ENCODE measurements at regions not wholly inside any gene's neighbourhood (a gene's known extent, or its start where the extent isn't known, plus 50 kb on each side); places are given as distances from the start of the nearest gene placed in this dataset.
A peak's percentile ranks its signal among the peaks of the same experiment; 100 is the strongest.

DNA sequence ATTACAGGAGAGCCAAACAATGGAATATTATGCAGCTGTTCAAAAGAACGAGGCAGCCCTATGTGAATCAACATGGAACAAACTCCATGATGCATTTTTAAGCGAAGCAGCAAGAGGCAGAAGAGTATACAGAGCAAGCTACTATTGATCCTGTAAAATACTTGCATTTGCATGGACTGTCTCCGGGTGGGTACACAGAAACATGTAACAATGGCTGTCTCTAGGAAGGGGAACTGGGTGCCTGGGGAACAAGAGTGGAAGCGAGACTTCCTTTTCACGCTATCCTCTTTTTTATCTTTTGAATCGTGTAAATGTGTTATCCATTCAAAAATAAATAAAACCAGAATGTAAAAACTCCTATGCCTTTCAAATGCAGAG, 93.3 kb upstream of the SIRPA start:
- Histone ChIP-seq H3K36me3 (ENCODE audit: control insufficient read depth in 2 of 2, extremely low read depth in 1 of 2, insufficient read depth in 2 of 2, low read length in 2 of 2) (no peaks in the 10 kb centered on the region), H2AFZ (ENCODE audit: control insufficient read depth, low read length) (no peak overlapping the region)

DNA sequence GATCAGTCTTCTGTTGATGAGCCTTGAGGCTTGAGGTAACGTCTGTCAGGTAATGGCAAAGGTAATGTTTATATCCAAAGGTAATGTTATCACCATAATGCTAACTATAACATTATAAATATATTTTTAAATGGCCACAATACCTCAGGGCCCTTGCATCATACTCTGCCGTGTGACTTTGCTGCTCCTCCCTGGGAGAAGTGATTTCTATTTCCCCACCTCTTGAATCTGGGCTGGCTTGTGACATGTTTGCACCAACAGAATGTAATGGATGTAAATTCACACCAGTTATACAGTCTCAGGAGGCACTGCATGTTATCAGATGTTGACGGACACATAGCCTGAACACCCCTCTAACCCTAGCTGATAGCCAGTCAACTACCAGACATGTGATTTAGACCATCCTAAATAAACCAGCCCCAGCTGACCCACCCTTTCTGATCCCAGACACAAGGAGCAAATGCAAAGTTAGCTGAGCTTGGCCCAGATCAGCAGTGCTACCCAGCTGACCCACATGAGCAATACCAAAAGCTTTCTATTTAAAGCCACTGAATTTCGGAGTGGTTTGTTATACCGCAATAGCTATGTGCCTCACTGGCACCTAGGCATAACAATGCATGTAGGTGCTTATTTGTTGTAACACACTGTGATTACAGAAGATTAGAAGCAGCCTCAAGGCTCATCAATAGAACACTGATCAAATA, 93.8 kb upstream of the SIRPA start:
- TF ChIP-seq EZH2 (IDR thresholded peaks at IDR 0.05; ENCODE audit: low read length) = no peak
- Histone ChIP-seq H3K9me3 (ENCODE audit: control insufficient read depth, low read depth, low read length) (no peaks in the 10 kb centered on the region), H3K4me2 (ENCODE audit: control insufficient read depth, extremely low read depth, insufficient read depth, low read depth, low read length) (no peak overlapping the region), H3K9ac (ENCODE audit: control insufficient read depth, extremely low read depth, insufficient read depth, low read length) (no peak overlapping the region), H3K79me2 (ENCODE audit: control insufficient read depth, insufficient read depth, low read length) (no peaks in the 10 kb centered on the region), H3K27ac (ENCODE audit: control insufficient read depth, insufficient read depth, low read length) (no peak overlapping the region), H2AFZ (ENCODE audit: control insufficient read depth, low read length) (no peak overlapping the region), H3K4me1 (ENCODE audit: control insufficient read depth, extremely low read depth, insufficient read depth, low read length) (peaks cover 41% of the 10 kb centered on the region), H3K36me3 (ENCODE audit: control insufficient read depth in 2 of 2, extremely low read depth in 1 of 2, insufficient read depth in 2 of 2, low read length in 2 of 2) (no peaks in the 10 kb centered on the region), H4K20me1 (ENCODE audit: control insufficient read depth, extremely low read depth, insufficient read depth, low read length) (no peaks in the 10 kb centered on the region), H3K4me3 (ENCODE audit: control insufficient read depth in 2 of 3, extremely low read depth in 1 of 3, insufficient read depth in 2 of 3, low read depth in 1 of 3, low read length in 3 of 3) (no peak overlapping the region), H3K27me3 (ENCODE audit: control insufficient read depth, extremely low read depth, insufficient read depth, low read length) (no peaks in the 10 kb centered on the region), H3K9me1 (ENCODE audit: control insufficient read depth, extremely low read depth, insufficient read depth, low read length) (peaks cover 3% of the 10 kb centered on the region)
- dilution Hi-C loops (cut with MboI; ENCODE audit: extremely low pct_ligation_motif_present, low sequenced_read_pairs) = no loop called here
- no peak for DNase-seq (ENCODE audit: low read depth, low spot score)
- peak; percentile 26 for FAIRE-seq

More for the DNA sequence above, 93.3 kb upstream of the SIRPA start:
- FAIRE-seq (no peak), DNase-seq (ENCODE audit: low read depth, low spot score) (no peak)
- Histone ChIP-seq H3K9ac (ENCODE audit: control insufficient read depth, extremely low read depth, insufficient read depth, low read length) (peak overlapping the region; percentile 73), H3K4me3 (ENCODE audit: control insufficient read depth in 2 of 3, extremely low read depth in 1 of 3, insufficient read depth in 2 of 3, low read depth in 1 of 3, low read length in 3 of 3) (peak overlapping the region in 2 of 3 experiments; percentile 52 to 72), H3K27me3 (ENCODE audit: control insufficient read depth, extremely low read depth, insufficient read depth, low read length) (no peaks in the 10 kb centered on the region), H3K9me3 (ENCODE audit: control insufficient read depth, low read depth, low read length) (no peaks in the 10 kb centered on the region), H4K20me1 (ENCODE audit: control insufficient read depth, extremely low read depth, insufficient read depth, low read length) (no peaks in the 10 kb centered on the region), H3K27ac (ENCODE audit: control insufficient read depth, insufficient read depth, low read length) (no peak overlapping the region), H3K4me2 (ENCODE audit: control insufficient read depth, extremely low read depth, insufficient read depth, low read depth, low read length) (peak overlapping the region; percentile 94), H3K4me1 (ENCODE audit: control insufficient read depth, extremely low read depth, insufficient read depth, low read length) (peaks cover 46% of the 10 kb centered on the region), H3K79me2 (ENCODE audit: control insufficient read depth, insufficient read depth, low read length) (no peaks in the 10 kb centered on the region), H3K9me1 (ENCODE audit: control insufficient read depth, extremely low read depth, insufficient read depth, low read length) (peaks cover 3% of the 10 kb centered on the region)
- no peak for TF ChIP-seq EZH2 (IDR thresholded peaks at IDR 0.05; ENCODE audit: low read length)
- TF ChIP-seq, protein P1, sequence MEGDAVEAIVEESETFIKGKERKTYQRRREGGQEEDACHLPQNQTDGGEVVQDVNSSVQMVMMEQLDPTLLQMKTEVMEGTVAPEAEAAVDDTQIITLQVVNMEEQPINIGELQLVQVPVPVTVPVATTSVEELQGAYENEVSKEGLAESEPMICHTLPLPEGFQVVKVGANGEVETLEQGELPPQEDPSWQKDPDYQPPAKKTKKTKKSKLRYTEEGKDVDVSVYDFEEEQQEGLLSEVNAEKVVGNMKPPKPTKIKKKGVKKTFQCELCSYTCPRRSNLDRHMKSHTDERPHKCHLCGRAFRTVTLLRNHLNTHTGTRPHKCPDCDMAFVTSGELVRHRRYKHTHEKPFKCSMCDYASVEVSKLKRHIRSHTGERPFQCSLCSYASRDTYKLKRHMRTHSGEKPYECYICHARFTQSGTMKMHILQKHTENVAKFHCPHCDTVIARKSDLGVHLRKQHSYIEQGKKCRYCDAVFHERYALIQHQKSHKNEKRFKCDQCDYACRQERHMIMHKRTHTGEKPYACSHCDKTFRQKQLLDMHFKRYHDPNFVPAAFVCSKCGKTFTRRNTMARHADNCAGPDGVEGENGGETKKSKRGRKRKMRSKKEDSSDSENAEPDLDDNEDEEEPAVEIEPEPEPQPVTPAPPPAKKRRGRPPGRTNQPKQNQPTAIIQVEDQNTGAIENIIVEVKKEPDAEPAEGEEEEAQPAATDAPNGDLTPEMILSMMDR (optimal IDR thresholded peaks at IDR 0.05 in 1 of 3, IDR thresholded peaks at IDR 0.05 in 1 of 3, conservative IDR thresholded peaks at IDR 0.05 in 1 of 3; ENCODE audit: extremely low read depth in 1 of 3, insufficient read depth in 2 of 3, low read length in 3 of 3) = no peak
- dilution Hi-C loops (cut with MboI; ENCODE audit: extremely low pct_ligation_motif_present, low sequenced_read_pairs) = no loop called here

DNA sequence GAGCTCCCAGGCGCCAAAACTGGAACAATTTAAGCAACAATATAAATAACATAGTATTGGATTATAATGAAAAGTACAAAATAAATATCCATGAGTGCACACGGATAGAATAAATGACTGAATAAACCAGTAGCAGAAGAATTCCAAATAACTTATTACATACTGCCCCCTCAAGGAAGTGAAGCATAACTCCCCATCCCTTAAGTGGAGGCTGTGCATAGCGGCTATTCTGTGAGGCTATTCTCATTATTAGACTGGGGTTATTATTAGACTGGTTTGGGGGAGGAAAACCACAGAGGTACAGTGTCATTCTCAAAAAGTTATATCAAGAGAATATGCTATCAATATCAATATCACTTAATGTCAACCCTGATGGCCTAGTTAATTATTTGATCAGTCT, 94.4 kb upstream of the SIRPA start:
- no peak for DNase-seq (ENCODE audit: low read depth, low spot score)

More for the DNA sequence above, 94.4 kb upstream of the SIRPA start:
- dilution Hi-C loops (cut with MboI; ENCODE audit: extremely low pct_ligation_motif_present, low sequenced_read_pairs) = no loop called here
- H3K36me3 ChIP-seq (ENCODE audit: control insufficient read depth in 2 of 2, extremely low read depth in 1 of 2, insufficient read depth in 2 of 2, low read length in 2 of 2) = no peaks in the 10 kb centered on the region
- H3K9ac ChIP-seq (ENCODE audit: control insufficient read depth, extremely low read depth, insufficient read depth, low read length) = no peak overlapping the region
- no peak overlapping the region for H3K4me3 ChIP-seq (ENCODE audit: control insufficient read depth in 2 of 3, extremely low read depth in 1 of 3, insufficient read depth in 2 of 3, low read depth in 1 of 3, low read length in 3 of 3)
- no peaks in the 10 kb centered on the region for H3K9me3 ChIP-seq (ENCODE audit: control insufficient read depth, low read depth, low read length)
- H3K27me3 ChIP-seq (ENCODE audit: control insufficient read depth, extremely low read depth, insufficient read depth, low read length) = no peaks in the 10 kb centered on the region
- H3K79me2 ChIP-seq (ENCODE audit: control insufficient read depth, insufficient read depth, low read length) = no peaks in the 10 kb centered on the region
- H3K4me2 ChIP-seq (ENCODE audit: control insufficient read depth, extremely low read depth, insufficient read depth, low read depth, low read length) = no peak overlapping the region
- H2AFZ ChIP-seq (ENCODE audit: control insufficient read depth, low read length) = no peak overlapping the region
- peaks cover 35% of the 10 kb centered on the region for H3K4me1 ChIP-seq (ENCODE audit: control insufficient read depth, extremely low read depth, insufficient read depth, low read length)
- FAIRE-seq = peak; percentile 48
- TF ChIP-seq, protein P1 (optimal IDR thresholded peaks at IDR 0.05 in 1 of 3, IDR thresholded peaks at IDR 0.05 in 1 of 3, conservative IDR thresholded peaks at IDR 0.05 in 1 of 3; ENCODE audit: extremely low read depth in 1 of 3, insufficient read depth in 2 of 3, low read length in 3 of 3) = peak; percentile 24 to 55 (median 52)
- no peak for TF ChIP-seq EZH2 (IDR thresholded peaks at IDR 0.05; ENCODE audit: low read length)
- no peak overlapping the region for H3K27ac ChIP-seq (ENCODE audit: control insufficient read depth, insufficient read depth, low read length)
- H3K9me1 ChIP-seq (ENCODE audit: control insufficient read depth, extremely low read depth, insufficient read depth, low read length) = peaks cover 3% of the 10 kb centered on the region
- H4K20me1 ChIP-seq (ENCODE audit: control insufficient read depth, extremely low read depth, insufficient read depth, low read length) = no peaks in the 10 kb centered on the region
